HG02610 (cell line): ENCODE measurements at regions not wholly inside any gene's neighbourhood (a gene's known extent, or its start where the extent isn't known, plus 50 kb on each side); places are given as distances from the start of the nearest gene placed in this dataset.

ENCODE experiments used
- ATAC-seq: cut with Tn5 transposase; IDR thresholded peaks from one replicate; pipeline ENCODE4 v1.9.1; 2021; ENCODE audit warnings: mild to moderate bottlenecking, moderate library complexity; ENCODE audit not compliant: unreplicated experiment

DNA sequence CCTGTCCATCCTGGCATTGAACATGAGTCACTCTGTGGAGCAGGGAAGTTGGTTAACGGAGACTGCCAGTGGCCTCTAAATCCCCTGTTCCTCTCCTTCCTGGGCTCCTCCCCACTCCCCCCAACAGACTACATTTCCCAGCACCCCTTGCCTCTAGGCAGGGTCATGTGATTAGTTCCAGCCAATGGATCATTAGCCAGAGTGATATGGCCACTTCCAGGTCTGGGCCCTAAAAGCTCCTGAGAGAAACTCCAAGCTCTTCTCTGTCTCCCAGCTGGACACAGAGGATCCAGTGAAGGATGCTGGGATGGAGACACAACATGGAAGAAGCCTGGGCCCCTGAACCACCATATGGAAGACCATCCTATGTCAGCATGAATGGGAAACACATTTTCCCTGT lies 54.4 kb upstream of the RFLNA start:
- no peak for ATAC-seq

DNA sequence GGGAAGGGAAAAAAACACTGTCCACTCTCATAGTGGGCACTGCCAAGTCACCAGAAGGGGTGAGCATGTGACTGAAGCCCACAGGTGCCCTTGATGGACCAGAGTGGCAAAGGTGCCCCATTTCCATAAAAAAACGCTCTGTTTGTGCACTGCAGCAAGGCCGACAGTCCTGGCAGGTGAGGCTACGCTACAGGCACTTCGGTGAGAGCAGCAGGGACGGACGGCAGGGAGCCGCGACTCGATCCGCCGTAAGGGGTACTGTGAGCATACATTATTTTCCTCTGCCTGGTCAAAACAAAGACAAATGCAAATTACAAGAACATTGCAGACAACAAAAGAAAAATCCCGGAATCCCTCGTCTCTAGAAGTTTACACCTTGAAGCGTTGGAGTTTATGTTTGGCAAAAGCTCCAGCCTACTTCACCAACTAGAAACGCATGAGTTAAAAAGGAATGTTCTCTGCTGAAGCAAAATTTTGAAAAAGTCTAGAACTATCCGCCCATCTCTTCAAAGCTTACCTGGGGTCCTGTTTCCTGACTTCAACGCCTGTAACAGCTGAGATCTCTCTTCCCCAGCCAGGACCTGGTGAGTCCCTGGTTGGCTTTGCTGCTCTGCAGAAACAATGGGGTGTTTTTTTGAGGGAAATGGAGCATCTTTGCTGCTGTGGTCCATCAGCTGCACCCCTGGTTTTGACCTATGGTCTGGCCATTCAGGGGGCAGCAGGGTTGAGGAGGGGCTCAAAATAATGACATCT lies 52.9 kb upstream of the RFLNA start:
- ATAC-seq: no peak

DNA sequence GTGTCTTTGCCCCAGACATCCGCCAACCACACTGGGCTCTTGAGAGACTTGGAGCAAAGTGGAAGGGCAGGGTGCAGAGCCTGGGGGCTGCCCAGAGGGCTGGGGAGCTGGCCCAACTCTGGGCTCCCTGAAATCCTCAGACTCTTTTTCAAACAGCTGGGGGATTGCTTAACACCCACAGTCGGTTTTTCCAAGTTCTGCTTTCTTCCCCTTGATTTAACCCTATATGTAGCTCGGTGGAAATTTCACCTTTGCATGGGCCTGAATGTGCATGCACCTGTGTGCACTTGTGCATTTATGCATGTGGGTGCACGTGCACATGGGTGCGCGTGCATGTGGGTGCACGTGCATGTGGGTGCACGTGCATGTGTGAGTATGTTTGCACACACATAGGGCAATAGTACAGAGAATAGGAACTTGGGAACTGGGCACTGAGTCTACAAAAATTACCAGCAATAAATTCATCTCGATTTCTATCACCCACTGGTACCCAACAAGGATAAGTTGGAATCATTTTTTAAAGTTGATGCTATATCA lies 52.3 kb upstream of the RFLNA start:
- ATAC-seq: no peak

DNA sequence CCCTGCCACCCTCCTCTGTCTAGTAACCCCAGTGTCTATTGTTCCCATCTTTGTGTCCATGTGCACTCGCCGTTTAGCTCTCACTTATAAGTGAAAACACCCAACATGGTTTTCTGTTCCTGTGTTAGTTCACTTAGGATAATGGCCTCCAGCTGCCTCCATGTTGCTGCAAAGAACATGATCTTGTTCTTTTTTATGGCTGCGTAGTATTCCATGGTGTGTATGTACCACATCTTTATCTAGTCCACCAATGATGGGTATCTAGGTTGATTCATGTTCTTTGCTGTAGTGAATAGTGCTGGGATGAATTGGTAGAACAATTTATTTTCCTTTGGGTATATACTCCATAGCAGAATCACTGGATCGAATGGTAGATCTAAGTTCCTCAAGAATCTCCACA lies 51.0 kb upstream of the RFLNA start:
- ATAC-seq: no peak
